ENCODE measurements at regions not wholly inside any gene's neighbourhood (a gene's known extent, or its start where the extent isn't known, plus 50 kb on each side); places are given as distances from the start of the nearest gene placed in this dataset.

- TF ChIP-seq ARID1B (IDR thresholded peaks at IDR 0.05), result no peak
- no peak for TF ChIP-seq BHLHE40 (IDR thresholded peaks at IDR 0.05; ENCODE audit: low read length)
- TF ChIP-seq PML (IDR thresholded peaks at IDR 0.05; ENCODE audit: low read length), result no peak
Measured at GRCh38 chr4:107156443-107156842, 120.3 kb upstream of the DKK2 start.

All from K562 (cell line).